Heart left ventricle (tissue), 13 donors: ENCODE measurements at regions not wholly inside any gene's neighbourhood (a gene's known extent, or its start where the extent isn't known, plus 50 kb on each side); places are given as distances from the start of the nearest gene placed in this dataset.
"Not testable (repeated sequence)": the region's sequence is repeated elsewhere in the genome, so short reads cannot be mapped to it uniquely, and the experiment has no call there.

Experiments used
- POLR2A ChIP-seq, 2 donors: fragments of 450-650 bp; IDR thresholded peaks; one replicate each; pipeline ENCODE4 v1.6.1; 2017; ENCODE audit warnings: antibody characterized with exemption in 2 of 2, mild to moderate bottlenecking in 2 of 2, moderate library complexity in 2 of 2
- TF ChIP-seq, protein P1 (sequence below), 12 donors: fragments of 200-600 bp; sonication (generic) in 4 of 12; IDR thresholded peaks; one replicate each; pipeline versions ENCODE4 v1.5.0 to v1.8.0; 2018 to 2022; ENCODE audit warnings: antibody characterized with exemption in 12 of 12, mild to moderate bottlenecking in 5 of 12
- donor health status: ischemic (EF 13 %, LVEDD 7.1; RV severe dilation, severe dysfunction).
- donor health status: DM: no; HTN: yes; CAD: no.
- donor health status: DM: no; HTN: no; CAD: no.
- donor health status: ischemic (EF 25% LVEDD 6.9; RV normal size, moderate dysfunction).
- donor health status: ischemic (EF 25% LVEDD 5.7; RV mildly dilated, moderate dysfunction).
- donor health status: ischemic (EF 35%, LVEDD 5.7; RV mildly dilated, moderate dysfunction).
- donor health status: nonischemic (EF 11% LVEDD 7.7; RV severe dilation, severe dysfunction).
- donor health status: DM: yes; HTN: yes; CAD: no.
- donor health status: PGD.
- donor health status: ischemic (EF 29% LVEDD 5.4; RV normal size, mild dysfunction).
- donor health status: nonischemic (EF 23%, LVEDD 6.1; RV moderate dilation, normal function).

- TF ChIP-seq, protein P1, sequence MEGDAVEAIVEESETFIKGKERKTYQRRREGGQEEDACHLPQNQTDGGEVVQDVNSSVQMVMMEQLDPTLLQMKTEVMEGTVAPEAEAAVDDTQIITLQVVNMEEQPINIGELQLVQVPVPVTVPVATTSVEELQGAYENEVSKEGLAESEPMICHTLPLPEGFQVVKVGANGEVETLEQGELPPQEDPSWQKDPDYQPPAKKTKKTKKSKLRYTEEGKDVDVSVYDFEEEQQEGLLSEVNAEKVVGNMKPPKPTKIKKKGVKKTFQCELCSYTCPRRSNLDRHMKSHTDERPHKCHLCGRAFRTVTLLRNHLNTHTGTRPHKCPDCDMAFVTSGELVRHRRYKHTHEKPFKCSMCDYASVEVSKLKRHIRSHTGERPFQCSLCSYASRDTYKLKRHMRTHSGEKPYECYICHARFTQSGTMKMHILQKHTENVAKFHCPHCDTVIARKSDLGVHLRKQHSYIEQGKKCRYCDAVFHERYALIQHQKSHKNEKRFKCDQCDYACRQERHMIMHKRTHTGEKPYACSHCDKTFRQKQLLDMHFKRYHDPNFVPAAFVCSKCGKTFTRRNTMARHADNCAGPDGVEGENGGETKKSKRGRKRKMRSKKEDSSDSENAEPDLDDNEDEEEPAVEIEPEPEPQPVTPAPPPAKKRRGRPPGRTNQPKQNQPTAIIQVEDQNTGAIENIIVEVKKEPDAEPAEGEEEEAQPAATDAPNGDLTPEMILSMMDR (IDR thresholded peaks at IDR 0.05): not testable (repeated sequence)
- TF ChIP-seq POLR2A (IDR thresholded peaks at IDR 0.05): not testable (repeated sequence)
These were observed 382.7 kb upstream of the NMUR2 start for GRCh38 chr5:152787709-152788217.
